Activated CD4-positive, alpha-beta T cell treated with anti-CD3 and anti-CD28 coated beads, Interleukin-2, amount 50 U/mL, for 1 hour (primary cell): ENCODE measurements at regions not wholly inside any gene's neighbourhood (a gene's known extent, or its start where the extent isn't known, plus 50 kb on each side); places are given as distances from the start of the nearest gene placed in this dataset.
"Not testable (repeated sequence)": the region's sequence is repeated elsewhere in the genome, so short reads cannot be mapped to it uniquely, and the experiment has no call there.

ENCODE experiments used
- DNase-seq: peaks from one replicate; pipeline ENCODE4 v3.0.0-alpha.2; 2020

DNA sequence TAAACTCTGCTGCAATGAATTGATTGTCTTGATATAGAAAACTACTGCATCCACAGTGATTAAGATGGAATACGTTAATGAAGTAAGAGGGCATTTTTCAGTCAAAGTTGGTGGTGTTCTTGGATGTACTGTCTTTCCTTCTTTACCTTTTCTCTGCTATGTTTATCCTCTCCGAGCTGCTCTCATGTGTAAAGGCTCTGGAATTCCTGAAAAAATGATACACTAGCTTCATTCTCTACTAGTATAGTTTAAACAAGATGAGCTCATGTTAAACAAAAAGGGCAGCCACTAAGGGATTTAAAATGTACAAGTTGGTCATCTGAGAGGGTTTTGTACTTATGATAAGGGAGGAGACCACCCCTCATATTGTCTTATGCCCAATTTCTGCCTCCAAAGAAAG is 504.6 kb upstream of the NECTIN3 start:
- no peak for DNase-seq

DNA sequence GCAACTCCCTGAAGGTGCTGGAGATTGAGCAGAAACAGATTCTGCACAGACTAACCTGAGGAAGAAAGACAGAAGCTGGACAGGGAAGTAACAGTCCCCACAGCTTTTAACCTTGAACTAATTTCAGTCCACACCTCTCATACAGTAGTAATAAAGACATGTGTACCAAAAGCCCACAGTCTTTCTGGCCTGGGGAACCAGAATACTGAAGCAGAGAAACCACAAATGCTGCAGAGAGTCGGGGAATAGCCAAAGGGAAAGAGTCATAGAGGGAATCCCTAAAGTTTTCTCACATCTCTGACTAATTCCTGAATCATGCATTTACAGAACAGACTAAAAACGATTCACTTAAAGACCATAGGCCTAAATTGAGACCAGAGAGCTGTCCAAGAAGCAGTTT is 503.4 kb upstream of the NECTIN3 start:
- no peak for DNase-seq

DNA sequence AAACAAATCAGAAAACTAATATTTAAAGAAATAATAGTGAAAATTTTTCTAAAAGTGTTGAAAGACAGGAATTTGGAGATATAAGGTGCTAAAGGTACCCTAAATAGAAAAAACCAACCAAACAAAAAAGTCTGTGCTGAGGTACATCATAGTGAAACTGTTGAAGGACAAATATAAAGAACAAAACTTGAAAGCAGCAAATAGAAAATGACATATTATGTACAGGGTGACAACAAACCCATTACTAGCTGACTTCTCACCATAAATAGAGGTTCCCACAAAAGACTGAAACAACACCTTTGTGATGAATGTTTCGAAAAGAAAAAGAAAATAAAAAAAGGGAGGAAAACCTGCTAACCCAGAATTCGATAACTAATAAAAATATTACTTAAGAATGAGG is 502.5 kb upstream of the NECTIN3 start:
- no peak for DNase-seq

DNA sequence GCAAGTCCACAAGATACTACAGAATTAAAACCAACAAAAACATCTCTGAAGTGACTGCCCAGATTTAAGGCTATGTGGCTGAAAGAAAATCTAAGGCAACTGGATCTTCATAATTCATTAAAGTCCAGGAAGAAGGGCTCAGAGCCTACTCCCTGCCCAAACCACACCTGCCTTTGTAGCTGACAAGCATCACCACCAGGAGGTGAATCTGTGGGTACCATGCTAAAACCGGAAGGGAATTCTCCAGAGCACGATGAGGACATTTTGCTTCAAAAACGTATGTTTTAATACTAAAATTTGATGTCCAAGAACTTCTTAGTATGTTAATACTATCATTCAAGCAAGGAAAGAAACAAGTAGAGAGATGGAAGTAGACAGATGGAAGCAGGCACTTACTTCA is 495.9 kb upstream of the NECTIN3 start:
- no peak for DNase-seq

DNA sequence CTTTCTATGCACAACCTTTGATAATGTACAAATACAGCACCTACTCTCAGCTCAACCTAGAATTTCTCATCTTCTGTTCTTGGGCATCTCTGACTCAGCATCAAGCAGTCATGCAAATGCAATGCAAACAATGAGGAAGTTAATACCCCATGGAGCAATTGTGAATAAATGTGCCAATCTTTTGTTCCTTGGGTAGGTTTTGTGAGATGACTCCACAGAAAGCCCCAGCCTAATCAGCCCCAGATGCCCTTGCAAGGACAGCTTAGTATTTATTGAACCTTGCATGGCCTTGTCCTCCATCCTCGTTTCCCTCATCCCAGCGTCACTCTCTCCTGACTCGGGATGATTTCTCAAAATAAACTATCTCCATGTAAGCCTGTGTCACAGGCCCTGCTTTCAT is 494.7 kb upstream of the NECTIN3 start:
- no peak for DNase-seq

DNA sequence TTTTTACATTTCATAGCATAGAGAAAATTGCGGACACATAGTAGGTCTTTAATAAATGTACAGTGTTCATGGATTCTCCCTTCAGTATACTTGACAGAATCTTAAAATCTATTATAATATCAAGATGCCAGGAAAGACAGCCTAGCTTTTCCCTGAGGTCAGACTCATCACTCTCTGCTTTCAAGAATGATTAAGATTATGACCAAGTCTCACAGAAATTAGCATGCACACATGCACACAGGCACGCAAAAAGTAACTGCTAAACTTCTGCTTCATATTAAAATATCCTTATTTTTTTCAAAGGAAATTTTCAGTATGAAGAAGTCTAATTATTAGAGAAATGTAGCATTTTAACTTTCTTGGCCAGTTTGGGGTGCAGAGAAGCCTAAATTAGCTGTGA is 493.8 kb upstream of the NECTIN3 start:
- no peak for DNase-seq

DNA sequence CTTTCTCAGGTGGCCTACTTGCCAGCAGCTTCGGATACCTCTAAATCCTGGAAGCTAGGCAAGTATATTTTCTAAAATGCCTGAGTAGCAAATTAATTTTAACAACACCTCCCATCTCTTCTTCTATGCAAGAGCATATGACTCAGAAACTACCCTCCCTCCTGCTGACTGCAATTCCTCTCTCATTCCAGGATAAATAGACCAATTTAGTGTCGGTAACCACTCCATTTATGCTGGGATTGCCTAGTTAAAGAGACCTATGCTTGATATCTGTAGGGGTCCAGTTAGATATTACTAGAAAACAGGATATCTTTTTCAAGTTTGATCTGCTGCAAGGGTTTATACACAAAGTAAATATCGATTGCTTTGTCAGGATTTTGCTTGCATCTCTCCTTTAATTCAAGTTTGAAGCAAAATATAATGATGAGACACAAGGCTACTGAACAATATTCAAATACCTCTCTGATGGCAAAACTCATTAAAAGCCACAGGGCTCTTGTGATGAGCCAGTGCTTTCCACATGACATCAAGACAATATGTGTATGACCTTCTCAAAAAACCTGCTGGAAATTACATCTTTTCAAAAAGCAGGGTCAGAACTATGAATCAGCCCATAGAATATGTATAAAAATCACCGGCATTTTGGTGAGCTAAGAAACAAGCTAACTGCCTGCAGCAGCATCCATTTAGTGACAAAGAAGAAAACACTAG is 491.6 kb upstream of the NECTIN3 start:
- no peak for DNase-seq

DNA sequence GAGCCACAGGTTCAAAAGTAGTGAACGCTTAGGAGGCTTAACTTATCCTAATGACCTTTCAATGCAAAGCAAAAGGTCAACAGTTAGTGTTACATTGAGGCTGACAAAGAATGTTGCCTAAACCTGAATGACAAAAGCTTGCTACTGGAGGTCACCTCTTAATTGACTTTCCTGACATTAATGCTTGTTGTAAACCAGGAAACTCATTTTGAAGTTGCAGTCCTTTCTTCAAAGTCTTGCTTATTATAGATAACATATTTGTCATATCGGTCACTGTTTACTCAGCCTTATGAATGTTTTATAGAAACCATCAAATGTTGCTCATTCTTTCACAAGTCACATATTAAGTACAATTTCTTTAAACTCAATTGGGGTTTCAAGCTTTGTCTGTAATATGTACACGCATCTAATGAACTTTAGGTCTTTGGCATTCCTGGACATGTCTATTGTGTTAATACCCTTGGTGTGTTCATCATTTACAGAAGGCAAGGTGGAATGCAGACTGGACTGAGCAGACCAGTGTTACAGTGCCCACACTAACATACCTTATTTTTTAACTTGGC is 488.2 kb upstream of the NECTIN3 start:
- no peak for DNase-seq

DNA sequence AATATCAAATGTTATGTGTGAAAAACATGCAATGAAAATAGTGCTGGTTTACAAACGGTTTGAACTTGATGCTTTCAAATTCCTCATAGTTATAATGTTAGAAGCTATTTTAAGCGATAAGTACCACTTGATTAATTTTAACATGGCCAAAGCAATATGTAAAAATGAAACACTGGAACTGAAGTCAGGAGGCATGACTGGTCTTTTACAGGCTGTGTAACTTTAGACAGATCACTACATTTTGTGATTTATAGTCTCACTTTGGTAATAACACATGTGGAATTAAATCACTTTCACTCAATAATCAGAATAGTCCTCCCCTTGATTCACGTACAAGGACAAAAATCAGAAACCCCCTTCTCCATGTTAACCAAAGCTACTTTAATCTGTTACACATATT is 482.7 kb upstream of the NECTIN3 start:
- no peak for DNase-seq

DNA sequence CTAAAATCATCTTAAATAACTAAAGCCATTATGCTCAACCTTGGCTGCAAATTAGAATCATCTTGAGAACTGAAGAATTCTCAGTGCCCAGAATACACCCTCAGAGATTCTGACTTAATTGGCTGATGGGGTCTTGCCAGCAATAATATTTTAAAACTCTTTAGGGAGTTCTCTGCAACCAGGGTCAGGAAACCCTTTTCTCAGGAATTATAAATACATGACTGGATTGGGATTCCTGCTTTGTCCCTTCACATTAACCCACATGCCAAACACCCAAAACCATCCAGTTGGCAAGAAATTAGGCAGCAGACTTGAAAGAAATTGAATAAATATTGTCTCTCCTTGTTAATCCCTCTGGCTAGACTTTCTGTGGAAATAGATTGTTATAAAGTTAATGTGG is 482.3 kb upstream of the NECTIN3 start:
- no peak for DNase-seq

DNA sequence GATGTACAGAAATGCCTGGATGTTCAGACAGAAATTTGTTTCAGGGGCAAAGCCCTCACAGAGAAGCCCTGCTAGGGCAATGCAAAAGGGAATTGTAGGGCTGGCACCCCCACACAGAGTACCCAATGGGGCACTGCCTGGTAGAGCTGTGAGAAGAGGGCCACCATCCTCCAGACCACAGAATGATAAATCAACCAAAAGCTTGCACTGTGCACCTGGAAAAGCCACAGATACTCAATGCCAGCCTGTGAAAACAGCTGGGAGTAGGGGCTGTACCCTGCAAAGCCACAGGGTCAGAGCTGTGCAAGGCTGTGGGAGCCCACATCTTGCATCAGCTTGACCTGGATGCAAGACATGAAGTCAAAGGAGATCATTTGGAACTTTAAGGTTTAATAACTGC is 477.9 kb upstream of the NECTIN3 start:
- DNase-seq: no peak

DNA sequence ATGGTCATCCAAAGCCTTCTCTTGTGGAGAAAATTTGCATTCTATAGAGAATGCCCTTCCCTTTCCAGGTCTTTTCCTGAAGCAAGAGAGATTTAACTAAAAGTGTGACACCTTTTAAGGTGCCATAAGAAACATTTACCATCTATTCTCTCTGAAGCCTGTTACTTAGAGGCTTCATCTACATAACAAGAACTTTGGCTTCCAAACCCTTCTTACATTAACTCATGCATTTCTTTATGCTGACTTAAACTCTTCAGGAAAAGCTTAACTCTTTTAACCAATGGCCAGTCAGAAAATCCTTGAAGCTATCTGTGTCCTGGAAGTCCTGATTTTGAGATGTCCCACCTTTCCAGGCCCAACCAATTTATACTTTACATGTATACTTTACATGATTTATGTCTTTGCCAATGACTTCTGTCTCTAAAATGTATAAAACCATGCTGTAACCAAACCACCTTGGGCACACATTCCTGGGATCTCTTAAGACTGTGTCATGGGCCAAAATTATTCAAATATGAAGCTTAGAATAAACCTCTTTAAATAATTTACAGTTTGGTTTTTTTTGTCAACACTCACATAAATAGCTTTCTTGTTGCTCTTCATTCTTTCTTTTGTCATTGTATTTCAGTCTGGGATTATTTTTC is 472.6 kb upstream of the NECTIN3 start:
- no peak for DNase-seq

DNA sequence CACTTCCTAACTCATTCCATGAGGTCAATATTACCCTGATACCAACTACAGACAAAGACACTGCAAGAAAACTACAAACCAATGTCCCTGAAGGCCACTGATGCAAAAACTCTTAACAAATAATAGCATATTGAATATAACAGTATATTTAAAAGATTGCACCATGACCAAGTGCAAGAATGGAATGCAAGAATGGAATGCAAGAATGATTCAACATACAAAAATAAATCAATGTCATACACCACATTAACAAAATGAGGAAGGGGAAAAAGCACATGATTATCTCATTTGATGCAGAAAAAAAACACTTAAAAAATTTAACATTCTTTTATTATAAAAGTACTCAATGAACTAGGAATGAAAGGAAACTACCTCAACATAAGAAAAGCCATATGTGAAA is 463.1 kb upstream of the NECTIN3 start:
- no peak for DNase-seq

DNA sequence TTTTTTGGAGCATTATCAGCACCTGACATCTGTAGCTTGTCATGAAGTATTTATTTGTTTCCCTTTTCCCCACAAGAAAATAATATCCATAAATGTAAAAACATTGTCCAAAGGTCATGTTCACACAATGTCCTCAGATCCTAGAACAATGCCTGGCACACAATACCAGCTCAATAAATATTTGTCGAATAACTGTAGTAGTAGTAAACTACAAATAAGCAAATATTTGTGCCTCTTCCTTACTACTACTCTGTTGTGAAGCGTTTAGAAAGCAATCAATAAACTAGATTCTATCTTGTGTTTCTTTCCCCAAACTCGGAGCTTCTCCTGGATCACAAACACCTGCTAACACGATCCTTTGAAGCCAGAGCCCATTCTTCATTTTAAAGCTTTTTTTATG is 459.6 kb upstream of the NECTIN3 start:
- DNase-seq: no peak

DNA sequence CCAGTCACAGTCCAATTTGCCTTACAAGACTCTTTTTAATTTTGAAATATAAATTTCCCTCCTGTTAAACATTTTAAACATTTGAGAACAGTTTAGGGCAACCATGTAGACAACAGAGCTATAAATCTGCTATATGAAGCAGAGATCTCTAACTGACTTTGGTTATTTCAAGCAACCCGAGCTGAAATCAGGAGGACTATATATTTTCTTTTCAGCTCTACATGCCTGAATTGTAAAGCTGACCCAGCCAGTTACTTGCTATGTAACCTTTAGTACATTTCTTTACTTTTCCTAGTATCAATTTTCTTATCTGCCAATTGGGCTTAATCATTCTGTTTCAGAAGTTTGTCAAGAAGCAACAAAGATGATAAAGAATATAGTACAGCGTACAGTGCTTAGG is 457.4 kb upstream of the NECTIN3 start:
- DNase-seq: no peak

DNA sequence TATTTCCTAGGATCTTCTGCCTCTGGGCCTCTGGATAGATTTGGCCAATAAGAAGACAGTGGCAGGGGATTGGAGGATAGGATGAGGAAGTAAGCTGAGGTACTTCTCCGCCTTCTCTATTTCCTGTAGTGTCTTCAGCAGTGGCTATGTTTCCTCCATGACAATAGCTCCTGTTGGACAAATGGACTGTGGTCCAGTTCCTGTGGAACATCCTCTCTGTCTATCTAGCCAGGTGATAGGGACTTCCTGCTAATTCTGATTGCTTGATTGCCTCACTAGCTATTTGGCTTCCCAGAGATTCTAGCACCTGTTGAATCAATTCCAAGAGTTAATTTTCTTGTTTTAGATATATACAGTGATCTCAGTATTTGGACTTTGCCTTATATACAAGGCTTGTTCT is 456.2 kb upstream of the NECTIN3 start:
- no peak for DNase-seq

DNA sequence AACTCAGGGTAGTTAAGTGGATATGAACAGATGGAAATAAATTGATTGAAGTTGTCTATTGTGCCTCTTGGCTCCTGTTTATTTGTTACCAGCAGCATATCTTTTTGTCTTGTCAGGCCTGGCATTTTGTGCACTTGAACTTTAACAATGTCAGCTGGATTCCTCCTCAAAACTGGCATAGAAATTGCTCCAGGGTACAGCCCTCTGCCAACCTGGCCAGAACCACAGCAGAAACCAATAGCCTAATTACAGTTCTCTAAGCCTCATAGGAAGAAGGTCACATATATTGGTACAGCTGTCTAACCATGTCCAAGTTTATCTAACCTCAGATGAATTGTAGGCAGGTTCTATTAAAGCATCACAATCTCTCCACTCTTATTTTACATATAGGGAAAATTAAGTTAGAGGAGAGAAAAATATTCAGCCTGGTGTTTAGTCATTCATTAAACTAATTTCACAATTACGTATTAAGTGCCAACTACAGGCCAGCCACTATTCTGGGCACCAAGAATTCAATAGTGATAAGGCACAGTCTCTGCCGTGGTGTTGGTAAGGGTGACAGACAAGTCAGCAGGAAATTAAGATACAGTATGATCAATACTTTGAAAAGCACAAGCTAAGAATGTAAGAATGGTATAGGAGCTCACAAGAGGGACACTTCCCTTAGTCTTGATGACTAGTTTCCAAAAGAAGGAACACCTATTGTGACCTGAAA is 452.9 kb upstream of the NECTIN3 start:
- no peak for DNase-seq

DNA sequence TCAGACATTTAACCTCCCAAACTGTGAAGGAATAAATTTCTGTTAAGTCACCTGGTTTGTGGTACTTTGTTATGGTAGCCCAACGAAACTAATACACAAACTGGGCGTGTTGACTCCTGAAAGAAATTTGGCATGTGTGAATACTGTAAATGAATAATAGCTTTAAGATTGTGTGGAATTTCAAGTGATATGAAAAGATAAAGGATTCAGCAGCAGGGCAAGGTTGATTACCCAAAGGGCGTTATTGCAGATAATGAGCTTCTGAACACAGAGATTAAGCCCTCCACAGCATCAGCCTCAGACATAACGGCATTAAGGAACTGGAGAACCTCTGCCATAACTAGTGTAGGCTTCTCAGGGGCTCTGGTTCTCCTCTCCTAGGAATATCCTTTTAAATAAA is 451.5 kb upstream of the NECTIN3 start:
- DNase-seq: no peak

DNA sequence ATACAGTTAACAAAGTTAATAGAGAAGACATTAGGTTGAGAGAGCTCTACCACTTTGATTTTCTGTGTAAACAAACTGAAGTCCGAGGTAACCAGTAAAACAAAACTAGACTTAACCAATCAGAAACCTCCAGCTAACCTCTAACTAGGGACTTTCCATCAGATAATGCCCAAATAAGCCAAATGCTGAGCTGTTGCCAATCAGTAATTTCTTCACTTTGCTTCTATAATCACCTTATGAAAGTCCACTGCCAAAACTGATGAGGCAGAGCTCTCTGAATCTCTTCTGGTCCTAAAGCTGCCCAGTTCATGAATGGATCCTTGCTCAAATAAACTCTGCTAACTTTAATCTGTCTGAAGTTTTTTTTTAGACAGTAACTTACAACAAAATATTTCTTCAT is 448.0 kb upstream of the NECTIN3 start:
- DNase-seq: no peak

DNA sequence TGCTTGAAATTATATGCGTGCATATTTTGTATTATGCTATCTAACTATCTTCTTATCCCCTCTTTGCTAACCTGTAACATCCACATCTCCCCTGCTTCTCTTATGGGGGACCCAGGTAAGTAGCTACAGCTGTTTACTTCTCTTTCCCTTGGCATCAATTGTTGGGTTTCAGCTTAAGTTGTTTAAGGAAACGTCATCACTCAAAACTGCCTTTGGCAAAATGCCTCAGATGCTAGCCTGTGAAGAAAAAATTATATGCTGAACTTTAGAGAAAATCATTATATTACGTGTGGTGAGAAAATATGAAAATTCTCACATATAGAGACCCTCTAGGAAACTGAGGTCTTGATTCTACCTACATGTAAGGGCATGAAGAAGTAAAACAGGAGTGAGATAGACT is 447.0 kb upstream of the NECTIN3 start:
- no peak for DNase-seq

DNA sequence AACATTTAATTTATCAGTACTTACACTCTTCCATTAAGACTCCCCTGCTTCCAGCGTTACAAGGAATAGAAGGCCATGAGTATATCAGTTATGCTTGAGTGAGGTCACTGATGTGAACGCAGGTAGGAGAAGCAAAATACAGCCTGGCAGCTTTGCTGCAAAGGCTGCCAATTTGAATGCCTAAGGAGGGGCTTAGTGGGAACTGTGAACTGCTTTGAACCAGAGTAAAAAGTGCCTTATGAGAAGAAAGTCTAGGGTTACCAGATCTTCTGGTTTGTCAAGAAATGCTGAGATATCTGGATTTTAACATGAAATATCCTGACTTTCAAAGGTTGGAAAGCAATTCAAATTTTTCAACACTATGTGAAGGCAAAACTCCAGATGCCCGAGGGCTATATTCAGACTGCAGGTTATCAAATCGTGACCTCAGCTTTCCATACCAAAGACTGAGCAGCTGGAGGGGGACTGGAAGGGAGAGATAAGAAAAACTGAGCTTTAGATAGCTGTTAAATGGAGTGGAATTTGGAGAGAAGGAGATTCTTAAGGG is 446.3 kb upstream of the NECTIN3 start:
- DNase-seq: no peak

DNA sequence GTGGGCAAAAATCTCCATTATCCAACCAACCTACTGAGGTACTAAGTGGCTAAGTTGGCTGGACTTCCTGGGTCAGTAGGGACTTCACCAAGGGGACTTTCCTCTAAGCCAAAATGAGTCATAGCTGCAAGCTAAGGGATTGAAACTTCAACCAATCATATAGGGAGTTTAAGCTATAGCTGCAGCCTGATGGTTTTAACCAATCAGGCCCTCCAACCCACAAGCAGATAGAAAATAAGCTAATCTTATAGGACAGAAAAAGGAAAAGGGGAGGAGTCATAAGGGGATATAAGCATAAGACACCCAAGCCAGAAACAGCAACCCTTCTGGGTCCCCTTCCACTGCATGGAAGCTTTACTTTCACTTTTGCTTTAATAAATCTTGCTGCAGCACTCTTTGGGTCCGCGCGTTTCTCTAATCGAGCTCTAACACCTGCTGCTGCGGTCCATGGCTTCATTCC is 444.9 kb upstream of the NECTIN3 start:
- DNase-seq: not testable (repeated sequence)

DNA sequence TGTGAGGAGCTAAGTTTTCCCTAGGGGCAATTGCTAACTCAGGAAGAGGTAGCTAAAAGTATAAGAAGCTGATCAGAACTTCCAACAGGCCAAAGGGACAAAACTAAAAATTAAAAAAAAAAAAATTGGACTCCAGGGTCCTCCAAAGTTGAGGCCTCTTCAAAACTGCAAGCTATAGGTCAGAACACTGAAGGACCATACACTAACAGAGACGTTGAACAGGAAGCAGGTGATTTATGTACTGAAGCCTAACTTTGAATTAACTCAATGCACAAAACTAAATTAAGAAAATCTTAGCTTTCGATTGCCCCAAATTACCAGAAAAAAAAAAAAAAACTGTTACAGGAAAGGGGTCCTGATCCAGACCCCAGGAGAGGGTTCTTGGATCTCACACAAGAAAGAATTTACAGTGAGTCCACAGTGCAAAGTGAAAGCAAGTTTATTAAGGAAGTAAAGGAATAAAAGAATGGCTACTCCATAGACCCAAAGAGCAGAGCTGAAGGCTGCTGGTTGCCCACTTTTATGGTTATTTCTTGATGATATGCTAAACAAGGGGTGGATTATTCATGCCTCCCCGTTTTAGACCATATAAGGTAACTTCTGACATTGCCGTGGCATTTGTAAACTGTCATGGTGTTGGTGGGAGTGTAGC is 442.8 kb upstream of the NECTIN3 start:
- DNase-seq: no peak
